ENCODE measurements at regions not wholly inside any gene's neighbourhood (a gene's known extent, or its start where the extent isn't known, plus 50 kb on each side); places are given as distances from the start of the nearest gene placed in this dataset.

DNA sequence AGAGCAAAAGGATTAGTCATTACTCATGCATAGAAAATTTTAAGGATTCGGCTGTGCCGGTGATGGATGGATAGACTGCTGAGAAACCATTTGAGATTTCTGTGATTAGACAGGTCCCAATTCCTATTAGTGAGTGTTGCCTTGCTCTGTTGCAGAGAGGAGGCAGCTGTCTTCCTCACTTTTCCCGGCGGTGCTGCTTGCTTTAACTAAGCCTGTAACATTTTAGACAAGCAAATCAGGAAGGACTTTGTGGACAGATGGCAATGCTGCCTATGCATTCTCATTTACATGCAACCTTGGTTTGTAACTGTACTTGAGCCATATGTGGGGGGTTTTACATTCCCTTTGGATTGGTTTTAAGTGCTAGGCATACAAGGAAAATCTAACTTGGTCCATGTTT is 1176.3 kb downstream of the CDH18 start:
- no peaks in the 10 kb centered on the region for H3K9me3 ChIP-seq
- ATAC-seq: no peak
- no peak overlapping the region for H3K4me3 ChIP-seq
- H3K36me3 ChIP-seq (ENCODE audit: low read depth): no peaks in the 10 kb centered on the region
- no peak for TF ChIP-seq CTCF (IDR thresholded peaks at IDR 0.05)
- no peaks in the 10 kb centered on the region for H3K4me1 ChIP-seq (ENCODE audit: low read depth)
- no peak for DNase-seq
- intact Hi-C loops (cut with DNase I, micrococcal nuclease): no loop called here

- DNase-seq (no peak), ATAC-seq (no peak)
- H3K4me1 ChIP-seq (ENCODE audit: low read depth): no peaks in the 10 kb centered on the region
- H3K9me3 ChIP-seq: no peaks in the 10 kb centered on the region
- TF ChIP-seq CTCF (IDR thresholded peaks at IDR 0.05): no peak
- intact Hi-C loops (cut with DNase I, micrococcal nuclease): no loop called here
- no peaks in the 10 kb centered on the region for H3K36me3 ChIP-seq (ENCODE audit: low read depth)
- no peak overlapping the region for H3K4me3 ChIP-seq
Measured at GRCh38 chr5:18828351-18828750, 1159.6 kb downstream of the CDH18 start.

DNA sequence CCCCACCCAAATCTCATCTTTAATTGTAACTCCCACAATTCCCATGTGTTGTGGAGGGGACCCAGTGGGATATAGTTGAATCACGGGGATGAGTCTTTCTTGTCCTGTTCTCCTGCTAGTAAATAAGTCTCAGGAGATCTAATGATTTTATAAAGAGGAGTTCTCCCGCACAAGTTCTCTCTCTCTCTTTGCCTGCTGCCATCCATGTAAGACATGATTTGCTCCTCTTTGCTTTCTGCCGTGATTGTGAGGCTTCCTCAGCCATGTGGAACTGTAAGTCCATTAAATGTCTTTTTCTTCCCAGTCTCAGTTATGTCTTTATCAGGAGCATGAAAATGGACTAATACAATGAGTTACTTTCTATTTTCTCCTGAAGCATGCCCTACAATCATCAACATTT is 1158.5 kb downstream of the CDH18 start:
- no peak for TF ChIP-seq CTCF (IDR thresholded peaks at IDR 0.05)

DNA sequence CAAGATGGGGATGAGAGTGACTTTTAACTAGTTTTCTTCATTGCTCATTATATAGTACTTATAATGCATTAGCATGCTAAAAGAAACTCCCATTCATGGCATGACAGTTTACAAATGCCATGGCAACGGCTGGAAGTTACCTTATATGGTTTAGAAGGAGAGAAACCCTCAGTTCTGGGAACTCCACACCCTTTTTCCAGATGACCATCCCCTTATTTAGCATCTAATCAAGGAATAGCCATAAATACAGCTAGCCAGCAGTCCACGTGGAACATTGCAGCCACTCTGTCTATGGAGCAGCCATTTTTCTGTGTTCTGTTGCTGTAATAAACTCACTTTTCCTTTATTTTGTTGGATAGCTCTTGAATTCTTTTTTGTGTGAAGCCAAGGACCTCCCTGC is 1137.8 kb downstream of the CDH18 start:
- TF ChIP-seq CTCF (IDR thresholded peaks at IDR 0.05): no peak
- H3K36me3 ChIP-seq (ENCODE audit: low read depth): no peaks in the 10 kb centered on the region
- H3K9me3 ChIP-seq: no peaks in the 10 kb centered on the region
- ATAC-seq (no peak), DNase-seq (no peak)
- intact Hi-C loops (cut with DNase I, micrococcal nuclease): no loop called here
- H3K4me1 ChIP-seq (ENCODE audit: low read depth): no peaks in the 10 kb centered on the region
- H3K4me3 ChIP-seq: no peak overlapping the region

More for the DNA sequence above, 1158.5 kb downstream of the CDH18 start:
- ATAC-seq (no peak), DNase-seq (no peak)
- H3K9me3 ChIP-seq: no peaks in the 10 kb centered on the region
- intact Hi-C loops (cut with DNase I, micrococcal nuclease): no loop called here
- H3K4me1 ChIP-seq (ENCODE audit: low read depth): no peaks in the 10 kb centered on the region
- H3K36me3 ChIP-seq (ENCODE audit: low read depth): no peaks in the 10 kb centered on the region
- no peak overlapping the region for H3K4me3 ChIP-seq

GRCh38 chr5:18872978-18873377 is 1115.0 kb downstream of the CDH18 start:
- Histone ChIP-seq H3K9me3 (no peaks in the 10 kb centered on the region), H3K4me3 (no peak overlapping the region), H3K36me3 (ENCODE audit: low read depth) (no peaks in the 10 kb centered on the region), H3K4me1 (ENCODE audit: low read depth) (no peaks in the 10 kb centered on the region)
- no peak for TF ChIP-seq CTCF (IDR thresholded peaks at IDR 0.05)
- ATAC-seq (no peak), DNase-seq (no peak)
- intact Hi-C loops (cut with DNase I, micrococcal nuclease): no loop called here

DNA sequence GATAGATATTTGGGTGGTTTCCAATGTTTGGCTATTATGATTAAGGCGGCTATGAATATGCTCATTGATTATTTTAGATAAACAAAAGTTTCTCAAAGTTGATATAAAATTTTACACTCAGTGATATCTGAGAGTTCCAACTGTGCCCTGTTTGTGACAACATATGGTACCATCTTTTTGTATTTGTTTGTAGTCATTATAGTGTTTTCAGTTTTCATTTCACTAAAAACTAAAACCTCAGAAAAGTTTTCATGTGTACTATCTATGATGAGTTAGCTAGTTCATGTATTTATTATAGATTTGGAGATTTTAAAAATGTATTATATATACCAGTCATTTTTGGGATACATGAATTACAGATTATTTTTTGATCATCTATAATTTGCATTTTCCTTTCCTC is 1111.4 kb downstream of the CDH18 start:
- ATAC-seq: no peak
- Histone ChIP-seq H3K9me3 (no peaks in the 10 kb centered on the region), H3K4me1 (ENCODE audit: low read depth) (no peaks in the 10 kb centered on the region), H3K36me3 (ENCODE audit: low read depth) (no peaks in the 10 kb centered on the region), H3K4me3 (no peak overlapping the region)
- intact Hi-C loops (cut with DNase I, micrococcal nuclease): no loop called here
- no peak for DNase-seq
- TF ChIP-seq CTCF (IDR thresholded peaks at IDR 0.05): no peak
